Panc1 (cell line): ENCODE measurements at regions not wholly inside any gene's neighbourhood (a gene's known extent, or its start where the extent isn't known, plus 50 kb on each side); places are given as distances from the start of the nearest gene placed in this dataset.

Experiments used
- CTCF ChIP-seq: fragments of 450-650 bp; IDR thresholded peaks from 2 replicates; pipeline ENCODE4 v1.5.1; 2017; ENCODE audit warnings: mild to moderate bottlenecking
- POLR2AphosphoS5 ChIP-seq: IDR thresholded peaks from 2 replicates; pipeline ENCODE4 v1.6.1; 2012; ENCODE audit warnings: mild to moderate bottlenecking, low read depth, low read length, moderate library complexity
- REST ChIP-seq, 2 experiments: IDR thresholded peaks; 2 replicates each; pipeline ENCODE4 v1.6.1; 2011 to 2012; ENCODE audit warnings: low read depth in 2 of 2, control low read depth in 1 of 2, low read length in 1 of 2, mild to moderate bottlenecking in 1 of 2, moderate library complexity in 1 of 2; ENCODE audit not compliant: insufficient read depth in 1 of 2
- SIN3A ChIP-seq: IDR thresholded peaks from 2 replicates; pipeline ENCODE4 v1.6.1; 2012; ENCODE audit warnings: low read depth, mild to moderate bottlenecking, low read length, moderate library complexity, borderline replicate concordance; ENCODE audit not compliant: insufficient read depth

- TF ChIP-seq CTCF: no peak
- TF ChIP-seq POLR2AphosphoS5: no peak
- TF ChIP-seq SIN3A: no peak
- no peak for TF ChIP-seq REST (IDR thresholded peaks at IDR 0.05; ENCODE audit: insufficient read depth in 1 of 2, low read depth in 2 of 2, low read length in 1 of 2)
Observed at GRCh38 chr3:31453430-31453829, 79.3 kb upstream of the STT3B start.
